ENCODE measurements at regions not wholly inside any gene's neighbourhood (a gene's known extent, or its start where the extent isn't known, plus 50 kb on each side); places are given as distances from the start of the nearest gene placed in this dataset.

DNA sequence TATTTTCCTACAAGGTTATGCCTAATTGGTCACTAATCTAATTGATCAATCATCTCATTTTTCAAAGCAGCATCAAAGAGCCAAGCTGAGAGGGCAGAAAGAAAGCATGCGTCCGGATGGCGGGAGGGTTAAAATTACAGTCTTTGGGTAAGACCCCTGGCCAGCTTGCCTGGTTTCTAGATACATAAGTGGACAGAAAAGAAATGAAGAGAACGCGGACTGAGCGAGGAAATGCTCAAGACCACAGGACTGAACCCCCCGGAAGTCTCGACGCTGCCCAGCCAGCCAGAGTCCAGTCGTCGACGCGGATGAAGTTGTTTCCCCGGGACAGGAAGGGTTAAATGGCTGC lies 297.2 kb downstream of the OMA1 start:
- TF ChIP-seq, protein P1, sequence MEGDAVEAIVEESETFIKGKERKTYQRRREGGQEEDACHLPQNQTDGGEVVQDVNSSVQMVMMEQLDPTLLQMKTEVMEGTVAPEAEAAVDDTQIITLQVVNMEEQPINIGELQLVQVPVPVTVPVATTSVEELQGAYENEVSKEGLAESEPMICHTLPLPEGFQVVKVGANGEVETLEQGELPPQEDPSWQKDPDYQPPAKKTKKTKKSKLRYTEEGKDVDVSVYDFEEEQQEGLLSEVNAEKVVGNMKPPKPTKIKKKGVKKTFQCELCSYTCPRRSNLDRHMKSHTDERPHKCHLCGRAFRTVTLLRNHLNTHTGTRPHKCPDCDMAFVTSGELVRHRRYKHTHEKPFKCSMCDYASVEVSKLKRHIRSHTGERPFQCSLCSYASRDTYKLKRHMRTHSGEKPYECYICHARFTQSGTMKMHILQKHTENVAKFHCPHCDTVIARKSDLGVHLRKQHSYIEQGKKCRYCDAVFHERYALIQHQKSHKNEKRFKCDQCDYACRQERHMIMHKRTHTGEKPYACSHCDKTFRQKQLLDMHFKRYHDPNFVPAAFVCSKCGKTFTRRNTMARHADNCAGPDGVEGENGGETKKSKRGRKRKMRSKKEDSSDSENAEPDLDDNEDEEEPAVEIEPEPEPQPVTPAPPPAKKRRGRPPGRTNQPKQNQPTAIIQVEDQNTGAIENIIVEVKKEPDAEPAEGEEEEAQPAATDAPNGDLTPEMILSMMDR (IDR thresholded peaks at IDR 0.05): no peak
- no peaks in the 10 kb centered on the region for H3K9me3 Mint-ChIP-seq (ENCODE audit: unreplicated experiment)
- H3K4me3 Mint-ChIP-seq (ENCODE audit: unreplicated experiment): no peak overlapping the region
- H3K4me1 Mint-ChIP-seq (ENCODE audit: unreplicated experiment): peaks cover 6% of the 10 kb centered on the region
- no peak overlapping the region for H3K27ac Mint-ChIP-seq (ENCODE audit: unreplicated experiment)
- H3K36me3 Mint-ChIP-seq (ENCODE audit: unreplicated experiment): no peaks in the 10 kb centered on the region
- H3K27me3 Mint-ChIP-seq (ENCODE audit: unreplicated experiment): peaks cover 48% of the 10 kb centered on the region
- DNase-seq (ENCODE audit: extremely low spot score, unreplicated experiment): no peak

DNA sequence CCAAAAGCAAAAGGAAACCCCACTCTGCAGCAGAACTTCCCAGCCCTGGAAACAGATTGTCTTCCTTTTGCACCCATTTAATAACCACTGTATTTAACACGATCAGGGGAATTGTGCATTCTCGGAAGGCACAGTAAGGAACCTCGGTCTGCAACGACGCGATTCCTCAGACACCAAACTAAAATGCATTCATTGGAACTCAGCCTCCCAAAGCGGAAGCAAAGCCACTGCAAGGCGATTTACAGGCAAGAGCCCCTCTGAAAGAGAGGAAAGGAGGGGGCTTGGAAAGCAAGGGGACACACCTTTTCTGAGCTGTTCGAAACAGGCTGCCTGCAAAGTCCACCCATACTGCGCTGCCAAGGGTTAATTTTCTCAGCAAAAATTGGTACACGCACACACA lies 297.7 kb downstream of the OMA1 start:
- Mint-ChIP-seq H3K27me3 (ENCODE audit: unreplicated experiment) (peaks cover 48% of the 10 kb centered on the region), H3K36me3 (ENCODE audit: unreplicated experiment) (no peaks in the 10 kb centered on the region), H3K27ac (ENCODE audit: unreplicated experiment) (no peak overlapping the region), H3K4me3 (ENCODE audit: unreplicated experiment) (no peak overlapping the region), H3K4me1 (ENCODE audit: unreplicated experiment) (peaks cover 6% of the 10 kb centered on the region), H3K9me3 (ENCODE audit: unreplicated experiment) (no peaks in the 10 kb centered on the region)
- DNase-seq (ENCODE audit: extremely low spot score, unreplicated experiment): no peak
- TF ChIP-seq, protein P1 (IDR thresholded peaks at IDR 0.05): no peak

DNA sequence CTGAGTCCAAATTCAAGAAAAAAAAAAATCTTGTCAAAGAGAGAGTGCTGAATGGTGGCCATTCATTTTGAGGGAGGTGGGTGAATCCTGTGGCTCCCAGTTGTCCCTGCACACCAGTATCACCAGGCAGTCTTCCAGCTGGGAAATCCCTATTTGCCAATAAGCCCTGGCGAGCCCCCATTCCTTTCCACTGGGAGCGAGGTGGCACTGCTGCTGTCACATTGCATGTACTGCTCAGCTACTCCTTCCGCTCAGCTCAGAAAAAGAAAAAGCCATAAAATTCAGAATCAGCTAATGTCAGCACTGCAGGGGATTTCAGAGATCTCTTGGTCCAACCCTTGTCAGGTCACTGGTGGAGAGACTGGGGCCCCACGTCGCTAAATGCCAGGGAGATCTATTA lies 298.5 kb downstream of the OMA1 start:
- H3K9me3 Mint-ChIP-seq (ENCODE audit: unreplicated experiment): no peaks in the 10 kb centered on the region
- no peak overlapping the region for H3K27ac Mint-ChIP-seq (ENCODE audit: unreplicated experiment)
- H3K27me3 Mint-ChIP-seq (ENCODE audit: unreplicated experiment): peaks cover 48% of the 10 kb centered on the region
- TF ChIP-seq, protein P1 (IDR thresholded peaks at IDR 0.05): no peak
- H3K4me3 Mint-ChIP-seq (ENCODE audit: unreplicated experiment): no peak overlapping the region
- no peaks in the 10 kb centered on the region for H3K36me3 Mint-ChIP-seq (ENCODE audit: unreplicated experiment)
- no peak for DNase-seq (ENCODE audit: extremely low spot score, unreplicated experiment)
- H3K4me1 Mint-ChIP-seq (ENCODE audit: unreplicated experiment): peaks cover 6% of the 10 kb centered on the region

DNA sequence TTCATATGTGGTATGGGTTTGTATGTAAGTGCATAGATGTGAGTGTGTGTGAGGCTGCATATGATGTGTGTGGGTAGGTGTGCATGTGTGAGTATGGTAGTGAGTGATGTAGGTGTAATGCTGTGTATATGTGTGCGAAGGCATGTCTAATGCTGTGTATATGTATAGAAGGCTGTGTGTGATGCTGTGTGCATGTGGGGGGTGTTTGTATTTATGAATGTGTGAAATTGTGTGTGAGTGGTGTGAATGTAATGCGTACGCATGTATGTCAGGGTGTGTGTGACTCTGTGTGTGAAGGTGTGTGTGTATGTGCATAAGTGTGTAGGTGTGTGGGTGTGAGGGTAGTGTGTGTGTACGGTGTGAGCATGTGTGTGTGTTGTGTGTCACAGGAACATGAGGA lies 300.0 kb downstream of the OMA1 start:
- TF ChIP-seq, protein P1 (IDR thresholded peaks at IDR 0.05): no peak
- DNase-seq (ENCODE audit: extremely low spot score, unreplicated experiment): no peak
- Mint-ChIP-seq H3K9me3 (ENCODE audit: unreplicated experiment) (no peaks in the 10 kb centered on the region), H3K4me3 (ENCODE audit: unreplicated experiment) (no peak overlapping the region), H3K27me3 (ENCODE audit: unreplicated experiment) (peaks cover 42% of the 10 kb centered on the region), H3K4me1 (ENCODE audit: unreplicated experiment) (peaks cover 6% of the 10 kb centered on the region), H3K36me3 (ENCODE audit: unreplicated experiment) (no peaks in the 10 kb centered on the region), H3K27ac (ENCODE audit: unreplicated experiment) (no peak overlapping the region)

DNA sequence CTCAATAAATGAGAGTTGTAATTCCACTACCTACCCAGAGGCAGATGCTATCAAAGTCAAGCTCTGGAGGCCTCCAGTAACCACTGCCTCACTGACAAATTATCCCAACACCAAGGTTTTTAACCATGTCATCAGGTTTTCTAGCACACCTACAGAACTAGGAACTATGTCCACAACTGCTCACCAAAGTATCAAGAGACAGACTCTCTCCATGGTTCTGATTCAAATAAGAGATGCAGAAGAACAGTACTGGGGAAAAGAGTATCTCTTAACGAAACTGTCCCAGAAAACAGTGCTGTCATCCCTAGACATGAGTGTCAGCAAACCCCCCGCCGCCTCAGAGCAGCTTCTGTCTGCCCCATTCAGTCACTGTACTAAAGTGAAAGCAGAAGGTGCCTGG lies 301.7 kb downstream of the OMA1 start:
- no peak overlapping the region for H3K27ac Mint-ChIP-seq (ENCODE audit: unreplicated experiment)
- no peak for DNase-seq (ENCODE audit: extremely low spot score, unreplicated experiment)
- no peaks in the 10 kb centered on the region for H3K36me3 Mint-ChIP-seq (ENCODE audit: unreplicated experiment)
- TF ChIP-seq, protein P1 (IDR thresholded peaks at IDR 0.05): no peak
- peaks cover 27% of the 10 kb centered on the region for H3K27me3 Mint-ChIP-seq (ENCODE audit: unreplicated experiment)
- peaks cover 3% of the 10 kb centered on the region for H3K4me1 Mint-ChIP-seq (ENCODE audit: unreplicated experiment)
- no peak overlapping the region for H3K4me3 Mint-ChIP-seq (ENCODE audit: unreplicated experiment)
- H3K9me3 Mint-ChIP-seq (ENCODE audit: unreplicated experiment): no peaks in the 10 kb centered on the region

Data from osteocyte (in vitro differentiated cells).